ENCODE measurements at regions not wholly inside any gene's neighbourhood (a gene's known extent, or its start where the extent isn't known, plus 50 kb on each side); places are given as distances from the start of the nearest gene placed in this dataset.

- no peaks in the 10 kb centered on the region for H3K27me3 ChIP-seq
- TF ChIP-seq, protein P1, sequence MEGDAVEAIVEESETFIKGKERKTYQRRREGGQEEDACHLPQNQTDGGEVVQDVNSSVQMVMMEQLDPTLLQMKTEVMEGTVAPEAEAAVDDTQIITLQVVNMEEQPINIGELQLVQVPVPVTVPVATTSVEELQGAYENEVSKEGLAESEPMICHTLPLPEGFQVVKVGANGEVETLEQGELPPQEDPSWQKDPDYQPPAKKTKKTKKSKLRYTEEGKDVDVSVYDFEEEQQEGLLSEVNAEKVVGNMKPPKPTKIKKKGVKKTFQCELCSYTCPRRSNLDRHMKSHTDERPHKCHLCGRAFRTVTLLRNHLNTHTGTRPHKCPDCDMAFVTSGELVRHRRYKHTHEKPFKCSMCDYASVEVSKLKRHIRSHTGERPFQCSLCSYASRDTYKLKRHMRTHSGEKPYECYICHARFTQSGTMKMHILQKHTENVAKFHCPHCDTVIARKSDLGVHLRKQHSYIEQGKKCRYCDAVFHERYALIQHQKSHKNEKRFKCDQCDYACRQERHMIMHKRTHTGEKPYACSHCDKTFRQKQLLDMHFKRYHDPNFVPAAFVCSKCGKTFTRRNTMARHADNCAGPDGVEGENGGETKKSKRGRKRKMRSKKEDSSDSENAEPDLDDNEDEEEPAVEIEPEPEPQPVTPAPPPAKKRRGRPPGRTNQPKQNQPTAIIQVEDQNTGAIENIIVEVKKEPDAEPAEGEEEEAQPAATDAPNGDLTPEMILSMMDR (IDR thresholded peaks at IDR 0.05): no peak
- intact Hi-C loops (cut with DNase I): no loop called here
- no peak overlapping the region for H3K4me3 ChIP-seq
- H3K9me3 ChIP-seq: peaks cover 0 to 6% of the 10 kb centered on the region in 2 donors
- H3K4me1 ChIP-seq: no peaks in the 10 kb centered on the region
- H3K36me3 ChIP-seq: no peaks in the 10 kb centered on the region
- ATAC-seq: no peak
- H3K27ac ChIP-seq: no peak overlapping the region
- no peak for DNase-seq
These were observed 151.2 kb downstream of the DTHD1 start for GRCh38 chr4:36432586-36432985.

DNA sequence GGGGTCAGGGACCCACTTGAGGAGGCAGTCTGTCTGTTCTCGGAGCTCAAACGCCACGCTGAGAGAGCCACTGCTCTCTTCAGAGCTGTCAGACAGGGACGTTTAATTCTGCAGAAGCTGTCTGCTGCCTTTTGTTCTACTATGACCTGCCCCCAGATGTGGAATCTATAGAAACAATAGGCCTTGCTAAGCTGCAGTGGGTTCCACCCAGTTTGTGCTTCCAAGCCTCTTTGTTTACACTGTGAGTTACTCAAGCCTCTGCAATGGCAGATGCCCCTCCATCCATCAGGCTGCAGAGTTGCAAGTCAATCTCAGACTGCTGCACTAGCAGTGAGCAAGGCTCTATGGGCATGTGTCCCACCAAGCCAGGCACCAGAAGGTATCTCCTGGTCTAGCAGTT is 158.1 kb downstream of the DTHD1 start:
- Histone ChIP-seq H3K27ac (no peak overlapping the region), H3K4me1 (no peaks in the 10 kb centered on the region), H3K9me3 (peaks cover 0 to 6% of the 10 kb centered on the region in 2 donors), H3K27me3 (no peaks in the 10 kb centered on the region), H3K36me3 (no peaks in the 10 kb centered on the region), H3K4me3 (no peak overlapping the region)
- intact Hi-C loops (cut with DNase I): no loop called here
- ATAC-seq: no peak
- DNase-seq: no peak
- TF ChIP-seq, protein P1 (IDR thresholded peaks at IDR 0.05): no peak

DNA sequence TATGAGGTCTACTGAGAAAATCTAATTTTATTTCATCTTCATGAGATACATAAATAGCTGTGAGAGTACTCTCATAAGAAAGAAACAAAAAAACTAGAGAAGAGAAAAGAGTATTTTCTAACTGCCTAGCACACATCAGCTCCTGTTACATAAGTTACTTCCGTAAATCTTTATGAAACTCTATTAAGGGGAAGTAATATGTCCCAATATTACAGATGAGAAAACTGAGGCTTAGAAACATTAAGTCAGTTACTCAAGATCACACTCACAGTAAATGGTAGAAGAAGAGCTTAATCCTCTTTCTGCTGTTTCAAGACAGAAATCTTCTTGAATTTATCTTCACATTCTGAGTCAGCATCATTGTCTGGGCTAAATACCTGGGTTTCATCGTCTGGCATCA is 164.1 kb downstream of the DTHD1 start:
- Histone ChIP-seq H3K27ac (no peak overlapping the region), H3K4me3 (no peak overlapping the region), H3K36me3 (no peaks in the 10 kb centered on the region), H3K4me1 (no peaks in the 10 kb centered on the region), H3K27me3 (no peaks in the 10 kb centered on the region), H3K9me3 (no peaks in the 10 kb centered on the region)
- TF ChIP-seq, protein P1 (IDR thresholded peaks at IDR 0.05): no peak
- no peak for ATAC-seq
- DNase-seq: no peak
- intact Hi-C loops (cut with DNase I): no loop called here

DNA sequence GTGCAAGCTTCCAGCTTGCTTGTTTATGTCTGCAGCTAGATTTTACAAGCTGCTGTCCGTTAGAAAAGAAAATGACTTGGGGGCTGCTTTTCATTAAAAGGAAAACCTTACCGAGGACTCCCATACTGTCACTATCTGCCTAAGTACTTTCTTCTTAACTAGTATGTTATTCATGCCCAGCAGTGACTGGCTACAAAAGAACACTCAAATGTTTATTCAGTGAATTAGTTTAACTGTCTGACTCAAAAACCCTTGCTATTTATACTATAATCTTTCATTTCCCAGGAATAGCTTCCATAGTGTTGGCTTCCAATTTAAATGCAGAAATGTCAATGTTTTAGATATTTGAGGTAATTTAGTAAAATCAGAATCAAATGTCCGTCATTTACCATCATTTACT is 164.9 kb downstream of the DTHD1 start:
- no peak overlapping the region for H3K4me3 ChIP-seq
- H3K27me3 ChIP-seq: no peaks in the 10 kb centered on the region
- H3K27ac ChIP-seq: no peak overlapping the region
- H3K4me1 ChIP-seq: no peaks in the 10 kb centered on the region
- intact Hi-C loops (cut with DNase I): no loop called here
- no peaks in the 10 kb centered on the region for H3K9me3 ChIP-seq
- TF ChIP-seq, protein P1 (IDR thresholded peaks at IDR 0.05): no peak
- no peaks in the 10 kb centered on the region for H3K36me3 ChIP-seq
- DNase-seq: no peak
- ATAC-seq: no peak

DNA sequence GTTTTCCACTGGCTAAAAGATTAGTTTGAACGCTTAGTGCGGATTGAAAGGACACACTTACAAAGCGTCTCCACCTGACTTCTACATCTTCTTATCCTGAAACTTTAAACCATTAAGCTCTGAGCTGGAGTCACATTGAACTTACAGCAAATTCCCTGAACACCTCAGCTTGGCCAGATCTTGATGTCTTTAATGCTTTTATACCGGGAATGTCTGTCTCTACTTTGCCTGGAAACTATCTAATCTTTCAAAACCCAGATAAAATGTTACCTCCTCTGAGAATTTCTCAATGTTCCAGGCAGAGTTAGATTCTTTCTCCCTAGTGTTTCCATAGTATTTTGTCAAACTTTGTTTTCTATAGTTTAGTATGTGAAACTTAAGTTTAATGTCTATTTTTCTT is 179.9 kb downstream of the DTHD1 start:
- Histone ChIP-seq H3K4me3 (no peak overlapping the region), H3K4me1 (no peaks in the 10 kb centered on the region), H3K27me3 (no peaks in the 10 kb centered on the region), H3K27ac (no peak overlapping the region), H3K9me3 (peaks cover 0 to 2% of the 10 kb centered on the region in 2 donors), H3K36me3 (no peaks in the 10 kb centered on the region)
- ATAC-seq (no peak), DNase-seq (no peak)
- intact Hi-C loops (cut with DNase I): no loop called here
- TF ChIP-seq, protein P1 (IDR thresholded peaks at IDR 0.05): no peak

Data from left lung (tissue), 4 donors.